ENCODE measurements at regions not wholly inside any gene's neighbourhood (a gene's known extent, or its start where the extent isn't known, plus 50 kb on each side); places are given as distances from the start of the nearest gene placed in this dataset.
"Not testable (repeated sequence)": the region's sequence is repeated elsewhere in the genome, so short reads cannot be mapped to it uniquely, and the experiment has no call there.

DNA sequence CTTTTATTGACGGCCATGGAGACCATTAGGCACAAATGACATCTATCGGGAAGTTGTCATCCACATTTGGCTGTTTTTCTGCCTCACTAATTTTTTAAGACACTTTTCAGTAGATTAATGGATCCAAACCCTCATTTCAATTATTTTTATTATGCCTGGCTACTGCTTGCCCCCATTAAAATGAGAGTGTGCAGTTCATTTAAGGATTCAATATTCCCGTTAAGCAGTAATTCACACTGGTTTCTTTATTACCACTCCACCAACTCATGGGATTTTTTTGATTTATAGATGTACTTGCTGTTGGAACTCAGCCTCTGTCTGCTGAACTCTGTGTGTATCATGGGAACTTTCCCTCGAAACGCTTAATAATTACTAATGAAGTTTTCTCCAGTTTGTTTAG is 291.8 kb upstream of the PRKX start:
- no peaks in the 10 kb centered on the region for H3K79me2 ChIP-seq
- H3K27ac ChIP-seq = no peak overlapping the region
- no peak overlapping the region for H3K9ac ChIP-seq
- no peak overlapping the region for H2AFZ ChIP-seq
- H3K4me2 ChIP-seq (ENCODE audit: low read length) = no peak overlapping the region
- H3K36me3 ChIP-seq (ENCODE audit: control insufficient read depth, insufficient read depth, low read length) = no peaks in the 10 kb centered on the region
- H3K27me3 ChIP-seq (ENCODE audit: control insufficient read depth, insufficient read depth, low read length) = no peaks in the 10 kb centered on the region
- TF ChIP-seq, protein P1, sequence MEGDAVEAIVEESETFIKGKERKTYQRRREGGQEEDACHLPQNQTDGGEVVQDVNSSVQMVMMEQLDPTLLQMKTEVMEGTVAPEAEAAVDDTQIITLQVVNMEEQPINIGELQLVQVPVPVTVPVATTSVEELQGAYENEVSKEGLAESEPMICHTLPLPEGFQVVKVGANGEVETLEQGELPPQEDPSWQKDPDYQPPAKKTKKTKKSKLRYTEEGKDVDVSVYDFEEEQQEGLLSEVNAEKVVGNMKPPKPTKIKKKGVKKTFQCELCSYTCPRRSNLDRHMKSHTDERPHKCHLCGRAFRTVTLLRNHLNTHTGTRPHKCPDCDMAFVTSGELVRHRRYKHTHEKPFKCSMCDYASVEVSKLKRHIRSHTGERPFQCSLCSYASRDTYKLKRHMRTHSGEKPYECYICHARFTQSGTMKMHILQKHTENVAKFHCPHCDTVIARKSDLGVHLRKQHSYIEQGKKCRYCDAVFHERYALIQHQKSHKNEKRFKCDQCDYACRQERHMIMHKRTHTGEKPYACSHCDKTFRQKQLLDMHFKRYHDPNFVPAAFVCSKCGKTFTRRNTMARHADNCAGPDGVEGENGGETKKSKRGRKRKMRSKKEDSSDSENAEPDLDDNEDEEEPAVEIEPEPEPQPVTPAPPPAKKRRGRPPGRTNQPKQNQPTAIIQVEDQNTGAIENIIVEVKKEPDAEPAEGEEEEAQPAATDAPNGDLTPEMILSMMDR (IDR thresholded peaks at IDR 0.05) = no peak
- H3K9me3 ChIP-seq (ENCODE audit: control insufficient read depth, low read length) = no peaks in the 10 kb centered on the region
- no peaks in the 10 kb centered on the region for H3K4me1 ChIP-seq
- no peak overlapping the region for H3K4me3 ChIP-seq (ENCODE audit: low read depth, low read length)

GRCh38 chrX:4004822-4005221 is 291.4 kb upstream of the PRKX start:
- Histone ChIP-seq H3K4me1 (no peaks in the 10 kb centered on the region), H3K4me3 (ENCODE audit: low read depth, low read length) (no peak overlapping the region), H3K27me3 (ENCODE audit: control insufficient read depth, insufficient read depth, low read length) (no peaks in the 10 kb centered on the region), H3K4me2 (ENCODE audit: low read length) (no peak overlapping the region), H3K9ac (no peak overlapping the region), H2AFZ (no peak overlapping the region), H3K27ac (no peak overlapping the region), H3K79me2 (no peaks in the 10 kb centered on the region), H3K36me3 (ENCODE audit: control insufficient read depth, insufficient read depth, low read length) (no peaks in the 10 kb centered on the region), H3K9me3 (ENCODE audit: control insufficient read depth, low read length) (no peaks in the 10 kb centered on the region)
- TF ChIP-seq, protein P1 (IDR thresholded peaks at IDR 0.05) = no peak

- no peaks in the 10 kb centered on the region for H3K27me3 ChIP-seq (ENCODE audit: control insufficient read depth, insufficient read depth, low read length)
- no peaks in the 10 kb centered on the region for H3K4me1 ChIP-seq
- H3K27ac ChIP-seq = no peak overlapping the region
- TF ChIP-seq, protein P1 (IDR thresholded peaks at IDR 0.05) = no peak
- H3K4me3 ChIP-seq (ENCODE audit: low read depth, low read length) = no peak overlapping the region
- H3K9ac ChIP-seq = no peak overlapping the region
- H3K4me2 ChIP-seq (ENCODE audit: low read length) = no peak overlapping the region
- no peaks in the 10 kb centered on the region for H3K79me2 ChIP-seq
- H3K36me3 ChIP-seq (ENCODE audit: control insufficient read depth, insufficient read depth, low read length) = no peaks in the 10 kb centered on the region
- H2AFZ ChIP-seq = no peak overlapping the region
- no peaks in the 10 kb centered on the region for H3K9me3 ChIP-seq (ENCODE audit: control insufficient read depth, low read length)
These were observed 280.9 kb upstream of the PRKX start for GRCh38 chrX:3994315-3994714.

- Histone ChIP-seq H2AFZ (no peak overlapping the region), H3K27ac (no peak overlapping the region), H3K9ac (no peak overlapping the region), H3K36me3 (ENCODE audit: control insufficient read depth, insufficient read depth, low read length) (no peaks in the 10 kb centered on the region), H3K4me1 (no peaks in the 10 kb centered on the region), H3K9me3 (ENCODE audit: control insufficient read depth, low read length) (no peaks in the 10 kb centered on the region), H3K4me2 (ENCODE audit: low read length) (no peak overlapping the region), H3K79me2 (no peaks in the 10 kb centered on the region), H3K4me3 (ENCODE audit: low read depth, low read length) (no peak overlapping the region), H3K27me3 (ENCODE audit: control insufficient read depth, insufficient read depth, low read length) (no peaks in the 10 kb centered on the region)
- TF ChIP-seq, protein P1 (IDR thresholded peaks at IDR 0.05) = no peak
These were observed 277.1 kb upstream of the PRKX start for GRCh38 chrX:3990569-3990968.

DNA sequence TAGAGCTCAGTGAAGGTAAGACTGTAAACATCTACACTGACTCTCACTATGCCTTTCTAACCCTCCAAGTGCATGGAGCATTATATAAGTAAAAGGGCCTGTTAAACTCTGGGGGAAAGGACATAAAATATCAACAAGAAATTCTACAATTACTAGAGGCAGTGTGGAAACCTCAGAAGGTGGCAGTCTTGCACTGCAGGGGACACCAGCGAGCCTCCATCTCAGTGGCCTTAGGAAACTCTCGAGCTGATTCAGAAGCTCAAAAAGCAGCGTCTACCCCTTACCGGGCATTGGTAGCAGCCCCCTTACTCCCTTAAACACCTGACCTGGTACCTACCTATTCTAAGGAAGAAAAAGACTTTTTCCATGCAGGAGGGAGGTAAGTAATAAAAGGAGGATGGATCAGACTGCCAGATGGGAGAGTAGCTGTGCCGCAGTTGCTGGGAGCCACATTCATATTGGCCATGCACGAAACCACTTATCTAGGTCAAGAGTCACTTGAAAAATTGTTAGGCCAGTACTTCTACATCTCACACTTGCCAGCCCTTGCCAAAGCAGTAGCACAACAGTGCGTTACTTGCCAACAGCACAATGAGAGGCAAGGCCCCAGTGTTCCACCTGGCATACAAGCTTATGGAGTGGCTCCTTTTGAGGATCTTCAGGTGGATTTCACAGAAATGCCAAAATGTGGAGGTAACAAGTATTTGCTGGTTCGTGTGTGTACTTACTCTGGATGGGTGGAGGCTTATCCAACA is 258.8 kb upstream of the PRKX start:
- H2AFZ ChIP-seq; H3K9me3 ChIP-seq (ENCODE audit: control insufficient read depth, low read length); H3K36me3 ChIP-seq (ENCODE audit: control insufficient read depth, insufficient read depth, low read length); H3K79me2 ChIP-seq; H3K27ac ChIP-seq; H3K9ac ChIP-seq; H3K4me2 ChIP-seq (ENCODE audit: low read length); H3K4me1 ChIP-seq; H3K4me3 ChIP-seq (ENCODE audit: low read depth, low read length); H3K27me3 ChIP-seq (ENCODE audit: control insufficient read depth, insufficient read depth, low read length): not testable (repeated sequence)

Measured in parathyroid adenoma (tissue), 2 donors.